ENCODE measurements at regions not wholly inside any gene's neighbourhood (a gene's known extent, or its start where the extent isn't known, plus 50 kb on each side); places are given as distances from the start of the nearest gene placed in this dataset.
A peak's percentile ranks its signal among the peaks of the same experiment; 100 is the strongest.

DNA sequence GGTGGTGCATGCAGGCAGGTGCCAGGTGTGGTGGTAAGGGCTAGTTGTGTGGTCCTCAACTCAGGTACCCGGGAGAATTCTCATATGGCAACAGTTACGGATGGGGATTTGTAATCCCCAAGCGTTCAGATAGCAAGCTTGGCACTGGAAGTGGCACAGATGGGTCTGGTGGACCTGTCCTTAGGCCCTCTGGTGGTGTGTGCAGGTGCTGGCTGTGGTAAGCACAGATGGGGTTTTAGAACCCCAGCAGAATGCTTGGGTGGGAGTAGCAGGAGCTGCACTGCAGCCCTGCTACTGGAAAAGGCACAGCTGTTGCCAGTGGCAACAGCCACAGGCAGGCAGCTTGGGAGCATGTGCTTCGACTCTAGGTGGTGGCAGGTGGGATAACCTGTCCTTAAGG is 948.2 kb upstream of the FAM98A start:
- TF ChIP-seq, protein P1, sequence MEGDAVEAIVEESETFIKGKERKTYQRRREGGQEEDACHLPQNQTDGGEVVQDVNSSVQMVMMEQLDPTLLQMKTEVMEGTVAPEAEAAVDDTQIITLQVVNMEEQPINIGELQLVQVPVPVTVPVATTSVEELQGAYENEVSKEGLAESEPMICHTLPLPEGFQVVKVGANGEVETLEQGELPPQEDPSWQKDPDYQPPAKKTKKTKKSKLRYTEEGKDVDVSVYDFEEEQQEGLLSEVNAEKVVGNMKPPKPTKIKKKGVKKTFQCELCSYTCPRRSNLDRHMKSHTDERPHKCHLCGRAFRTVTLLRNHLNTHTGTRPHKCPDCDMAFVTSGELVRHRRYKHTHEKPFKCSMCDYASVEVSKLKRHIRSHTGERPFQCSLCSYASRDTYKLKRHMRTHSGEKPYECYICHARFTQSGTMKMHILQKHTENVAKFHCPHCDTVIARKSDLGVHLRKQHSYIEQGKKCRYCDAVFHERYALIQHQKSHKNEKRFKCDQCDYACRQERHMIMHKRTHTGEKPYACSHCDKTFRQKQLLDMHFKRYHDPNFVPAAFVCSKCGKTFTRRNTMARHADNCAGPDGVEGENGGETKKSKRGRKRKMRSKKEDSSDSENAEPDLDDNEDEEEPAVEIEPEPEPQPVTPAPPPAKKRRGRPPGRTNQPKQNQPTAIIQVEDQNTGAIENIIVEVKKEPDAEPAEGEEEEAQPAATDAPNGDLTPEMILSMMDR (IDR thresholded peaks at IDR 0.05): peak; percentile 14
- no peak for TF ChIP-seq EZH2 (IDR thresholded peaks at IDR 0.05)
- TF ChIP-seq EZH2phosphoT487 (IDR thresholded peaks at IDR 0.05): no peak

Measured in neural progenitor cell (in vitro differentiated cells).